ENCODE measurements at regions not wholly inside any gene's neighbourhood (a gene's known extent, or its start where the extent isn't known, plus 50 kb on each side); places are given as distances from the start of the nearest gene placed in this dataset.

DNA sequence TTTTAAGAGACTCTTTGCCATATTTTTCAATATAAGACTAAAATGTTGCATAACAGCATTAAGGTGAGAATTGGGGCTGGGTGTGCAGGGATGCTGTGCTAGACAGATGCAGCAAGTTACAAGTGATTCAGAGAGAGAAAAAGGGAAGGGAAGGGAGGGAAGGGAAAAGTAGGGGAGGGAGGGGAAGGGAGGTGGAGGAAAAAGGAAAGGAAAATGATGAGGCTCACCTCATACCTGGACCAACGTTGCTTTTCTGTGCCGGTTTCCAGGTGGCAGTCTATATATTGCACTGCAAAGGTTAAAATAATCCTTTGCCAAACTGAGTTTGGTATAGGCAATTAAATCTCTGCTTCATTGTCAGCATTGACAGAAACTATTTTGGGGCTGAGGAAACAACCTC lies 155.4 kb upstream of the LAMA2 start:
- no peak for TF ChIP-seq POLR2A (IDR thresholded peaks at IDR 0.05)
- TF ChIP-seq, protein P1, sequence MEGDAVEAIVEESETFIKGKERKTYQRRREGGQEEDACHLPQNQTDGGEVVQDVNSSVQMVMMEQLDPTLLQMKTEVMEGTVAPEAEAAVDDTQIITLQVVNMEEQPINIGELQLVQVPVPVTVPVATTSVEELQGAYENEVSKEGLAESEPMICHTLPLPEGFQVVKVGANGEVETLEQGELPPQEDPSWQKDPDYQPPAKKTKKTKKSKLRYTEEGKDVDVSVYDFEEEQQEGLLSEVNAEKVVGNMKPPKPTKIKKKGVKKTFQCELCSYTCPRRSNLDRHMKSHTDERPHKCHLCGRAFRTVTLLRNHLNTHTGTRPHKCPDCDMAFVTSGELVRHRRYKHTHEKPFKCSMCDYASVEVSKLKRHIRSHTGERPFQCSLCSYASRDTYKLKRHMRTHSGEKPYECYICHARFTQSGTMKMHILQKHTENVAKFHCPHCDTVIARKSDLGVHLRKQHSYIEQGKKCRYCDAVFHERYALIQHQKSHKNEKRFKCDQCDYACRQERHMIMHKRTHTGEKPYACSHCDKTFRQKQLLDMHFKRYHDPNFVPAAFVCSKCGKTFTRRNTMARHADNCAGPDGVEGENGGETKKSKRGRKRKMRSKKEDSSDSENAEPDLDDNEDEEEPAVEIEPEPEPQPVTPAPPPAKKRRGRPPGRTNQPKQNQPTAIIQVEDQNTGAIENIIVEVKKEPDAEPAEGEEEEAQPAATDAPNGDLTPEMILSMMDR (IDR thresholded peaks at IDR 0.05): no peak
